Stimulated activated effector memory CD8-positive, alpha-beta T cell treated with anti-CD3 and anti-CD28 coated beads, Interleukin-12 subunit alpha, Interleukin-12 subunit beta, amount 100 ng/mL, for 72 hours (primary cell): ENCODE measurements at regions not wholly inside any gene's neighbourhood (a gene's known extent, or its start where the extent isn't known, plus 50 kb on each side); places are given as distances from the start of the nearest gene placed in this dataset.
"Not testable (repeated sequence)": the region's sequence is repeated elsewhere in the genome, so short reads cannot be mapped to it uniquely, and the experiment has no call there.

Source experiments
- ATAC-seq: fragments of 150-1000 bp; cut with Tn5 transposase; 2 replicates; pipeline ENCODE4 v1.10.0; 2021
- DNase-seq, 2 donors: peaks; one replicate each; pipeline ENCODE4 v3.0.0; 2021 to 2022; ENCODE audit warnings: low spot score in 2 of 2
- H3K27ac Mint-ChIP-seq: one replicate; pipeline ENCODE4 v1.8.0; 2022; ENCODE audit warnings: mild to moderate bottlenecking, mixed read lengths
- H3K36me3 Mint-ChIP-seq: one replicate; pipeline ENCODE4 v1.8.0; 2022; ENCODE audit warnings: mild to moderate bottlenecking, mixed read lengths
- H3K4me1 Mint-ChIP-seq: one replicate; pipeline ENCODE4 v1.8.0; 2022; ENCODE audit warnings: mixed read lengths
- H3K4me3 Mint-ChIP-seq: one replicate; pipeline ENCODE4 v1.8.0; 2022; ENCODE audit warnings: mild to moderate bottlenecking, mixed read lengths
- H3K9me3 Mint-ChIP-seq: one replicate; pipeline ENCODE4 v1.8.0; 2022; ENCODE audit warnings: mixed read lengths

DNA sequence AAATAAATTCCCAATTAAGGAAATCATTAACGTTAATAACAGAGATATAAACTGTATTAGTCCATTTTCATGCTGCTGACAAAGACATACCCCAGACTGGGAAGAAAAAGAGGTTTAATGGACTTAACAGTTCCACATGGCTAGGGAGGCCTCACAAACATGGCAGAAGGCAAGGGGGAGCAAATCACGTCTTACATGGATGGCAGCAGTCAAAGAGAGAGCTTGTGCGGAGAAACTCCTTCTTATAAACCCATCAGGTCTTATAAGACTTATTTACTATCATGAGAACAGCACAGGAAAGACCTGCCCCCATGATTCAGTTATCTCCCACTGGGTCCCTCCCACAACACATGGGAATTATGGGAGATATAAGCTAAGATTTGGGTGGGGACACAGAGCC, 161.3 kb downstream of the LNPK start:
- not testable (repeated sequence) for H3K36me3 Mint-ChIP-seq, H3K9me3 Mint-ChIP-seq, DNase-seq, H3K4me3 Mint-ChIP-seq, H3K4me1 Mint-ChIP-seq, ATAC-seq, H3K27ac Mint-ChIP-seq

DNA sequence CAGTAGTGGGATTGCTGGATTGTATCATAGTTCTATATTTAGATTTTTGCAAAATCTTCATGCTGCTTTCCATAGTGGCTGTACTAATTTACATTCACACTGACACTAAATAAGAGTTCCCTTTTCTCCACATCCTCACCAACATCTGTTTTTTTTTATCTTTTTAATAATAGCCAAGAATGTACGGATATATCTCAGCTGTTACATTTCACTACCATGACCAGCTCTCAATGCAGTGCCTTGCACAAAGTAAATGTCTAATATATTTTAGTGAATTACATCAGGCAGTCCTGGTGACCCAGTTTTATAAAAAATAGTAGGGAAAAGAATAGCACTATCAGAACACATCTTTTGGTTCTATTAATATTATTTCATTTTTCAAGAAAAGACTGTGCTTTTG, 161.8 kb downstream of the LNPK start:
- no peaks in the 10 kb centered on the region for H3K4me1 Mint-ChIP-seq
- no peaks in the 10 kb centered on the region for H3K9me3 Mint-ChIP-seq
- ATAC-seq (no peak), DNase-seq (no peak)
- H3K36me3 Mint-ChIP-seq: no peaks in the 10 kb centered on the region
- H3K4me3 Mint-ChIP-seq: no peak overlapping the region
- no peak overlapping the region for H3K27ac Mint-ChIP-seq

DNA sequence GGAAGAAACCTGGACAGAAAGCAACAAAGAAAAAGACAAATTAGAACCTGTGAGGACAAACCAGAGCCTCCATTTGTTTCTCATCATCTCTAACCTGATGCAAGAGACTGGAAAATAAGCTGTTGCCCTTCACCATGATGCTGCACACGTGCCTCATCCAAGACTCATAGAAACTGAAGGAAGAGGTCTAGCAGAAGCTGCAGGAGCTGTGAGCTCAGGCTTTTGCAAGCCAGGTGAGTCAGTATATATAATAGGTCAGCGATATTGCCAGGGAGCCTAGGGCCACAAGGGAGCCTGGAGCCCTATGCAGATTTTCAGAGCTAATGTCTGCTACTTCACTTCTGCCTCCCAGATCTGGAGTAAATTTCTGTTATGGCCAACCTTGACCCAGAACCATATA, 163.1 kb downstream of the LNPK start:
- Mint-ChIP-seq H3K9me3 (no peaks in the 10 kb centered on the region), H3K4me1 (no peaks in the 10 kb centered on the region), H3K4me3 (no peak overlapping the region), H3K27ac (no peak overlapping the region), H3K36me3 (no peaks in the 10 kb centered on the region)
- no peak for DNase-seq
- ATAC-seq: no peak

DNA sequence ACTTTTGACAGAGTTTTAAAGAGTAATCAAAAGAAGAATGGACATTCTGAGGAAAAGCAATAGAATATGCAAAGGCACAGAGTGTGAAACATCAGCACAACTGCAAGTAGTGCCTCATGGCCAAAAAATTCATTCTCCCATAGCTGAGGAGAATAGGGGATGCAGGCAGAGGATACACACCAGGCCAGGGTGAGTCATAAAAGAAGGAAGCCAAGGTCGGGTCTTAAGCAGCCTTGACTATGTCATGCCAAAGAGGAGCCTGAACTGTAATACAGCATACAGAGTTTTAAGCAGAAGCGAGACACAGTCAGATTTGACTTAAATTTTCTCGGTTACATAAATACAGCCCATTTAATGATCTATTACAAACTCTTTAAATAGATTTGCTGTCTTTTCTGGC, 165.0 kb downstream of the LNPK start:
- no peaks in the 10 kb centered on the region for H3K4me1 Mint-ChIP-seq
- no peaks in the 10 kb centered on the region for H3K36me3 Mint-ChIP-seq
- no peak for DNase-seq
- ATAC-seq: peak; percentile 40
- H3K9me3 Mint-ChIP-seq: no peaks in the 10 kb centered on the region
- H3K4me3 Mint-ChIP-seq: no peak overlapping the region
- H3K27ac Mint-ChIP-seq: no peak overlapping the region

DNA sequence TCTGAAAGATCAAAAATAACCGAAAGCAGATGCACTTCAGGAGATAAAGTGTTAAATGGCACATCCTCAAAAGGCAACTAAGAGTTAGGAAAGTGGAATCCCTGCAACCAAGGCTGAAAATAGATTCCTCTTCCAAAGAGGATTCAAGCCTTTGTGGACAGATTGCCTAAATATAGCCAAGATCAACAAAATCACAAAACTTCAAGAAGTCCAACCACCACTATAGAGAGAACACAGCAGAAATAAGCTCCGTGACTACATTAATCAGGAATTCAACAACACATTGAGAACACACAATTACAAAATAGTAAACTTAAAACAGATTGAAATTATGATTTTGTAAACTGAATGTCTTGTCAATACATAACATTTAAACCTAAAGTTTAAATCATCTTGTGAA, 165.7 kb downstream of the LNPK start:
- no peak overlapping the region for H3K27ac Mint-ChIP-seq
- no peaks in the 10 kb centered on the region for H3K4me1 Mint-ChIP-seq
- H3K9me3 Mint-ChIP-seq: no peaks in the 10 kb centered on the region
- DNase-seq: no peak
- no peak for ATAC-seq
- H3K4me3 Mint-ChIP-seq: no peak overlapping the region
- no peaks in the 10 kb centered on the region for H3K36me3 Mint-ChIP-seq

DNA sequence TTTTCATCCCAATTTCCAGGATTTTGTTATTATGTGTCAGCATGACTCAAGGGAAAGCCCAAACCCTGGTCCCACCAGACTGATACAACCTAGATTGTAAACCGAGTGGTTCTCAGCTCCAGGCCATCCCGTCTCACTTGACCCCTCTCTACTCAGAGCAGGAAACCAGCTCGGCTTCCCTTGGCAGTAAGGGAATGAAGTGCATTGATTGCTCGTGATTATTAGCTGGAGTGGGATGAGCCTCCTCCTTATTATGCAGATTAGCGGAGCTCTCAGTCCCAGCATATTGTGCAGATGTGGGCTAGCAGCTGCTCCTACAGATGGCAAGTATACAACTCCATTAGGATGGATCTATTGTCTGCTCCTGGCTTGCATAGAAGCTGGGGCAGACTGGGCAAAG, 167.6 kb downstream of the LNPK start:
- H3K36me3 Mint-ChIP-seq: no peaks in the 10 kb centered on the region
- no peak for ATAC-seq
- no peak overlapping the region for H3K27ac Mint-ChIP-seq
- H3K9me3 Mint-ChIP-seq: no peaks in the 10 kb centered on the region
- no peak for DNase-seq
- H3K4me1 Mint-ChIP-seq: no peaks in the 10 kb centered on the region
- H3K4me3 Mint-ChIP-seq: no peak overlapping the region

DNA sequence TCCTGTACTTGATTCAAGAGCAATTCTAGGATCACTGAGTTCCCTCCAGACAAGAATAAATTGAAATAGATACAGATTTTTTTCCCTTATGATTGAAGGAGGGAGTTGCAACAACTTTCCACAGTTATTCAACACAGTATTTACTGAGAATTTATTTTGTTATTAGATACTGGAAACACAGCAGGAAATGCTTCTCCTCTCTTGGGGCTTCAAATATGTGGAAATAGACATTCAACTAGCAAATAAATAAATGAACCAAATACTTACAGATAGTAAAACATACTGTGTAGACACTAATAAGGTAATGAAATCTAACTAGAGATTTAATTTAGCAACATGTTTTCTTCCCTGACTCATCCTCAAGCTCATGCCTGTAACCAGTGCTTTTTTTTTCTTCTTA, 169.2 kb downstream of the LNPK start:
- Mint-ChIP-seq H3K4me3 (no peak overlapping the region), H3K4me1 (no peaks in the 10 kb centered on the region), H3K36me3 (no peaks in the 10 kb centered on the region), H3K27ac (no peak overlapping the region), H3K9me3 (no peaks in the 10 kb centered on the region)
- ATAC-seq (no peak), DNase-seq (no peak)

DNA sequence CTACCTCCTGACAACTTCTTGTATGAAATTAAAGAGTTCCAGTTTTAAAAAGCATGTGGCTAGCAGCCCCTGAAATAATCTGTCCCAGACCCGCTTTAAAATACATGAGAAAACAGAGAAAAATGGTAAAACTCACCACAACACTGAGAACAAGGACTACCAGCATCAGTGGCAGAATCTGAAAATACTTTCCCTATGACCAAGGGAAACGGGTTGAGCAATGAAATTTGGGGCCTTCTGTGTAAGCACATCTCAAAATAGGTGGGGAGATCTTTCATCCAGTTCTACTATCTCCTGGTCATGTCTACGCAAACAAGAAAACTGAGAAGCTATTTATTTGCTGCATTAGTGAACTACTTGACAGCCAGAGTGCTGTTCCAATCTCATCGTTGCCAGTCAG, 172.3 kb downstream of the LNPK start:
- ATAC-seq (no peak), DNase-seq (no peak)
- Mint-ChIP-seq H3K4me3 (no peak overlapping the region), H3K27ac (no peak overlapping the region), H3K9me3 (no peaks in the 10 kb centered on the region), H3K4me1 (no peaks in the 10 kb centered on the region), H3K36me3 (no peaks in the 10 kb centered on the region)

DNA sequence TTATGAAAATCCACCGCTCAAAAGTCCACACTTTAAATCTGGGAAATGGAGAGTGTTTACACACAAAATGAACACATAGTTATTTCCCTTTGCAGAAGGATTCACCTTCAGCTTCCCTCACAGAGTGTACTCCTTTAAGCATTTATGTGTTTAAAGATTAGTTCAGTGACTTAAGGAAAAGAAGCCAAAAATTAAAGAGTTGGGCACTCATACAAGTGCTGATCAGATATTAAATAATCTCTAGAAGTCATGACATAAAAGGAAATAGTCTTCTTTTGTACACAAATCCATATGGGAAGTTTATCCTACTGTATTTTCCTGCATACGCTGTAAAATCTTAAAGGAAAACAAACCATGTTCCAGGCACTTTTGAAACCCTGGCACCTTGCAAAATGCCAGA, 174.2 kb downstream of the LNPK start:
- H3K9me3 Mint-ChIP-seq: no peaks in the 10 kb centered on the region
- no peaks in the 10 kb centered on the region for H3K4me1 Mint-ChIP-seq
- no peaks in the 10 kb centered on the region for H3K36me3 Mint-ChIP-seq

DNA sequence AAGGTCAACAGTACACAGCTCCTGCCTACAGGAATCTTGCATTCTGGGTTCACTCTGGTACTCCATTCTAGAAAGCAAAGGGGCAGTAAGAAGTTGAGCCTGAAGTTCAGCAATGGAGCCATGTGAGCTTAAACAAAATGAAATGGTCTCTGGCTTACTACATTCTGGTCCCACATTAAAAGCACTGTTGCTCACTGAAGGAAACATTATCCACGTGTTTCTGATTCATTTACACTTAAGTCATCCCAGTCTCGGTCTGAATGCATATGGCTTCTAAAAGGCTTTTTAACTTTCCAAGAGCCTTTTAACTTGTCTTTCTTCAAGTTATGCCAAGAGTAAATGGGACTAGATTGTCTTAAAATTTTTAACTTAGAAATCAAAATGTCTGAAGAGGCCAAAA, 177.8 kb downstream of the LNPK start:
- Mint-ChIP-seq H3K36me3 (no peaks in the 10 kb centered on the region), H3K9me3 (no peaks in the 10 kb centered on the region), H3K4me3 (no peak overlapping the region), H3K27ac (no peak overlapping the region), H3K4me1 (no peaks in the 10 kb centered on the region)
- DNase-seq (no peak), ATAC-seq (no peak)

More for the DNA sequence above, 174.2 kb downstream of the LNPK start:
- DNase-seq (no peak), ATAC-seq (no peak)
- H3K4me3 Mint-ChIP-seq: no peak overlapping the region
- H3K27ac Mint-ChIP-seq: no peak overlapping the region

DNA sequence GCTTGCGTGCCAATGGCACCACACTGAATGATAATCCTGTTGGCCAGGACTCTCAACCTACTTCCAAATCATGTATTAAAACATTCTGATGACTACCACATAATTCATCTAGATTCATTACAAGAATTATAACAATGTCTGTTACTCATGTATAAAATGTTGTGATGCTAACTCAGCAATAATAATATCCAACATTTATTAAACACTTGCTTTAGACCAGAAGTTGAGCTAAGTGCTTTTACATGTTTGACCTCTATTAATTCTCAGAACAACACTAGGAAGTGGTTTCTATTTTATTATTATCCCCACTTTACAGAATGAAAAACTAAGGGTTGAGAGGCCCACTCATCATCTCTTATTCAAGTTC, 178.4 kb downstream of the LNPK start:
- no peaks in the 10 kb centered on the region for H3K36me3 Mint-ChIP-seq
- ATAC-seq (no peak), DNase-seq (no peak)
- no peak overlapping the region for H3K27ac Mint-ChIP-seq
- H3K4me1 Mint-ChIP-seq: no peaks in the 10 kb centered on the region
- H3K4me3 Mint-ChIP-seq: no peak overlapping the region
- no peaks in the 10 kb centered on the region for H3K9me3 Mint-ChIP-seq

DNA sequence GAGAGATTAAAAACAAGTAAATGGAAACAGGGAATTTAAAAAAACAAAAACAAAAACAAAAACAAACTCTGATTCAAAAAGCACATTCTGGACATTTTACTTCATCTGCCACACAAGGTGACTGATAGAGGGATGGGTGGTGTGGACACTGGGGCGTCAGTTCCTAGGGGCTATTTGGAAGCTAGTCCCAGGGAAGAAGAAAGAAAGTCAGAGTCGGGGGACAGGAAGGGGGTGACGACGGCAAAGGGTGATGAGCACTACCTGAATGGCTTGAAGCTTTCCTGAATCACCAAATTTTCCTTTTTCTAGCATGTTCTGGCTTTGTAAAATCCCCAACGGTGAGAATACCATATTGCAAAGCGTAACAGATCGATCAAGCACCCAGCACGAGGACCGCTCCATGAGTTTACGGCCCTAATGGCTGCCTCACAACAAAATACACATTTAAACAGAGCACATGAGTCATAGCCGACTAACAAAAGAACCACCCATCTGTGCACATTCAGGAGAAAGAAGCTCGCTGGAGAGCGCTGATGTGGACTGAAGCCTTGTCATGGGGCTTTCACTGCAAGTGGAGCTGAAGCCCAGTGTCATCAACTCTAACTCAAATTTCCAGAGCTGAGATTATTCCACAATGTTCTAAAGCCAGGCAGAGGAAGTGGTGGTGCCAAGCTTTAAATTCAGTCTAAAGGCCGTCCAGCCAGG, 178.9 kb downstream of the LNPK start:
- Mint-ChIP-seq H3K4me1 (no peaks in the 10 kb centered on the region), H3K4me3 (no peak overlapping the region), H3K9me3 (no peaks in the 10 kb centered on the region), H3K36me3 (no peaks in the 10 kb centered on the region), H3K27ac (no peak overlapping the region)
- DNase-seq (no peak), ATAC-seq (no peak)

DNA sequence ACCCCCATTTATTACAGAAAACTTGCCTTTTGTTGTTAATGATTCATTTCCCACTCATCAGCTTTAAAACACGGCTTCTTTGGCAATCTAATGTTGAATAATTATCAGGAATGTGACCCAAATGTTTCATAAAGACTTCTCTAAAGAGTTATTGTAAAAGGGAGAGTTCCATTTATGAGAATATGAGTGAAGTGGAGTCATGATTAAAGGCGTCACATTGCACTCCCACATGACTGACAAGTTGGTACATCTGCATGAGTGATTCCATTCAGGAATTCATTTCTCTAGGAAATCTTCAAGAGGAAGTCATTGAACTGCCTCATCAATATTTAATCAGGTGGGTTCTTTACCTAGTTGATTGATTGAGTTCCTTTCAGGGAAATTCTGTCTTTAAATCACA, 184.8 kb downstream of the LNPK start:
- Mint-ChIP-seq H3K9me3 (peaks cover 3% of the 10 kb centered on the region), H3K36me3 (no peaks in the 10 kb centered on the region), H3K4me1 (no peaks in the 10 kb centered on the region), H3K27ac (no peak overlapping the region), H3K4me3 (no peak overlapping the region)
- ATAC-seq: no peak
- no peak for DNase-seq

DNA sequence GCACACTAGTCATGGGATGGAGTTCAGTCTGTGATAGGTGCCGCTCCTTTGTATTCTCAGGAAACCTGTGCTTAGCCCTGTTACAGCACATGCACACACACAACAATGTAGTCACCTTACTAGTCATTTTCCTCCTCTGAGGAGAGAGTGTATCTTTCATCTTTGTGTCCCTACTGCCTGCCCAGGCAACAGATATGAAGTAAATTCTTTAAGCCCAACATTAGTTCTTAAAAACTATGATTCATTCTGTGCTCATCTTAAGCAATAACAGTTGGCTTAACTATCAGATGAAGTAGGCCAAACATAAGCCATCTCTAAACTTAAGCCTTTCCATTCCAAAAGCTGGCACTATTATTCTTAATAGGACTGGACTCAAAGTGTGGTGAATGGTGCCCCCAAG, 186.5 kb downstream of the LNPK start:
- Mint-ChIP-seq H3K27ac (no peak overlapping the region), H3K36me3 (no peaks in the 10 kb centered on the region), H3K4me1 (no peaks in the 10 kb centered on the region), H3K9me3 (peaks cover 3% of the 10 kb centered on the region), H3K4me3 (no peak overlapping the region)
- no peak for ATAC-seq
- DNase-seq: no peak

DNA sequence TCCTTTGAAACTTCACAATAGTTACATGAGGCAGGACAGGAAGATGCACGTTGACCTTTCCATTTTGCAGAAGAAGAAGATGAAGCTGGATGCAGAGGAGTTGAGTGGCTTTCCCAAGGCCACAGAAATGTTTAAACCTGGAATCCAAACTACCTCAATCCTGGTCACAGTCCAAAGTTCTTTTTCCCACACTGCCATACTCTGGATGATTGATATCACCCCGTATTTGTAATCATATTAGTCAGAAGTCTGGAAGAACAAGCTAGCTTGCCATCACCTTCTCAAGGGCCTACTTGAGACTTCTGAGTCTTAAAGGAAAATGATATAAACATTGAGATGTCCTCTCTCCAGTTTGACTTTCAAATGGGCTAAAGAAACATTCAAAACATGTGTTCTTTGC, 190.1 kb downstream of the LNPK start:
- H3K4me1 Mint-ChIP-seq: no peaks in the 10 kb centered on the region
- peaks cover 3% of the 10 kb centered on the region for H3K9me3 Mint-ChIP-seq
- ATAC-seq (no peak), DNase-seq (no peak)
- no peaks in the 10 kb centered on the region for H3K36me3 Mint-ChIP-seq
- no peak overlapping the region for H3K4me3 Mint-ChIP-seq
- no peak overlapping the region for H3K27ac Mint-ChIP-seq

DNA sequence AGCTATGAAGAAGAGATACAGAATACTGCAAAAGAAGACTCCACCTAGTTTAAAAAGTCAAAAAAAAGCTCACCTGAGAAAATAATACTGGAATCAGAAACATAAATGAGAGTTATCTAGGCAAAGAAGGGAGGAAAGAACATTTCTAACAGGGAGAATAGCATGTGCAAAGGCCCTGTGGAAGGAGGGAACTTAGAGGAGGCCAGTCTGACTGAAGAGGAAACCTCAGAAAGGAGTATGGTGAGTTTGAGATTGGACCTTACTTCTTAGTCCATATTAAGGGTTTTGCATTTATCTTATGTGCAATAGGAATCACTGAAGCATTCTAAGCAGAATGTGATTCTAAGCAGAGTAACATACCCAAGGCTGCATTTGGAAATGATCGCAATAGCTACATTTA, 193.2 kb downstream of the LNPK start:
- Mint-ChIP-seq H3K9me3 (no peaks in the 10 kb centered on the region), H3K36me3 (no peaks in the 10 kb centered on the region), H3K4me1 (no peaks in the 10 kb centered on the region), H3K27ac (no peak overlapping the region), H3K4me3 (no peak overlapping the region)
- ATAC-seq (no peak), DNase-seq (no peak)

DNA sequence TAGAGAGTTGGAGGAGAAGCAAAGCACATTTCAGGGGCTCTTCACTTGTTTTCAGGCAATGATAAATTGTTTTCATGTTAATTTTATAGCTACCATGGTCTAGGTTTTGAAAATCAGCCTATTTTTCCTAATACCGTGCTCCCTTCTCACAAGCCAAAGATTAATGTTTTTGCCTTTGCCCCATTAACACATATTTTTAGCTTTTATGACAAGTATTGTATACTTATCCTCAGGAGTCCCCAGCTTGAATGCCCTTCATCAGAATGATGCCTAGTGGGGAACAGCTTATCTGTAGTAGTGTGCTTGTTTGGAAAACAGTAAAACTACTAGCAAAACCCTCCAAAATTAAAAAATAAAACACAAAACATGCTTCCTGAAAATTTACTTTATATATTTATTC, 194.0 kb downstream of the LNPK start:
- H3K9me3 Mint-ChIP-seq: no peaks in the 10 kb centered on the region
- H3K36me3 Mint-ChIP-seq: no peaks in the 10 kb centered on the region
- DNase-seq (no peak), ATAC-seq (no peak)
- no peak overlapping the region for H3K4me3 Mint-ChIP-seq
- no peak overlapping the region for H3K27ac Mint-ChIP-seq
- H3K4me1 Mint-ChIP-seq: no peaks in the 10 kb centered on the region
